ENCODE measurements at regions not wholly inside any gene's neighbourhood (a gene's known extent, or its start where the extent isn't known, plus 50 kb on each side); places are given as distances from the start of the nearest gene placed in this dataset.

GRCh38 chr15:81611679-81612078, 237.7 kb upstream of the TMC3 start:
- no peak for DNase-seq (ENCODE audit: low read depth)

- no peak for DNase-seq (ENCODE audit: low read depth)
Measured at GRCh38 chr15:81608309-81608829, 234.4 kb upstream of the TMC3 start.

- no peak for DNase-seq (ENCODE audit: low read depth)
Measured at GRCh38 chr15:81604713-81605112, 230.7 kb upstream of the TMC3 start.

GRCh38 chr15:81596159-81596865, 222.3 kb upstream of the TMC3 start:
- DNase-seq (ENCODE audit: low read depth): no peak

- DNase-seq (ENCODE audit: low read depth): no peak
Measured at GRCh38 chr15:81595752-81596151, 221.7 kb upstream of the TMC3 start.

GRCh38 chr15:81589671-81590070, 215.7 kb upstream of the TMC3 start:
- no peak for DNase-seq (ENCODE audit: low read depth)

- no peak for DNase-seq (ENCODE audit: low read depth)
Measured at GRCh38 chr15:81575436-81576123, 201.6 kb upstream of the TMC3 start.

- DNase-seq (ENCODE audit: low read depth): no peak
Measured at GRCh38 chr15:81573098-81573746, 199.2 kb upstream of the TMC3 start.

GRCh38 chr15:81572190-81572589, 198.2 kb upstream of the TMC3 start:
- no peak for DNase-seq (ENCODE audit: low read depth)

GRCh38 chr15:81569286-81570080, 195.5 kb upstream of the TMC3 start:
- no peak for DNase-seq (ENCODE audit: low read depth)

- no peak for DNase-seq (ENCODE audit: low read depth)
Measured at GRCh38 chr15:81567924-81568323, 193.9 kb upstream of the TMC3 start.

GRCh38 chr15:81562986-81563385, 189.0 kb upstream of the TMC3 start:
- DNase-seq (ENCODE audit: low read depth): peak; percentile 11

GRCh38 chr15:81560405-81560804, 186.4 kb upstream of the TMC3 start:
- no peak for DNase-seq (ENCODE audit: low read depth)

- DNase-seq (ENCODE audit: low read depth): no peak
Measured at GRCh38 chr15:81558056-81558455, 184.0 kb upstream of the TMC3 start.

- no peak for DNase-seq (ENCODE audit: low read depth)
Measured at GRCh38 chr15:81555346-81555745, 181.3 kb upstream of the TMC3 start.

GRCh38 chr15:81548365-81549130, 174.5 kb upstream of the TMC3 start:
- peak; percentile 18 for DNase-seq (ENCODE audit: low read depth)

- DNase-seq (ENCODE audit: low read depth): no peak
Measured at GRCh38 chr15:81547521-81548132, 173.6 kb upstream of the TMC3 start.

- DNase-seq (ENCODE audit: low read depth): no peak
Measured at GRCh38 chr15:81544385-81544784, 170.4 kb upstream of the TMC3 start.

- DNase-seq (ENCODE audit: low read depth): no peak
Measured at GRCh38 chr15:81540909-81541308, 166.9 kb upstream of the TMC3 start.

GRCh38 chr15:81536356-81536755, 162.3 kb upstream of the TMC3 start:
- DNase-seq (ENCODE audit: low read depth): no peak
